Trophoblast cell (in vitro differentiated cells and primary cell): ENCODE measurements at regions not wholly inside any gene's neighbourhood (a gene's known extent, or its start where the extent isn't known, plus 50 kb on each side); places are given as distances from the start of the nearest gene placed in this dataset.

Source experiments
- DNase-seq, 2 donors: peaks; one replicate each; pipeline ENCODE4 v3.0.0-alpha.2; 2016
- H2AFZ ChIP-seq: 2 replicates; pipeline ENCODE4 v1.6.1; 2013; ENCODE audit warnings: low read length, moderate library complexity, mild to moderate bottlenecking; ENCODE audit not compliant: insufficient read depth, poor library complexity
- H2AK5ac ChIP-seq: 2 replicates; pipeline ENCODE4 v1.6.1; 2013; ENCODE audit warnings: mild to moderate bottlenecking, low read length
- H2BK120ac ChIP-seq: 2 replicates; pipeline ENCODE4 v1.6.1; 2013; ENCODE audit warnings: low read length, mild to moderate bottlenecking, moderate library complexity; ENCODE audit not compliant: insufficient read depth, poor library complexity
- H2BK12ac ChIP-seq: 2 replicates; pipeline ENCODE4 v1.6.1; 2013; ENCODE audit warnings: mild to moderate bottlenecking, low read length, moderate library complexity
- H2BK5ac ChIP-seq: 2 replicates; pipeline ENCODE4 v1.6.1; 2013; ENCODE audit warnings: low read length, low read depth, moderate library complexity, mild to moderate bottlenecking; ENCODE audit not compliant: poor library complexity
- H3K14ac ChIP-seq: 2 replicates; pipeline ENCODE4 v1.6.1; 2013; ENCODE audit warnings: mild to moderate bottlenecking, low read length
- H3K18ac ChIP-seq: 2 replicates; pipeline ENCODE4 v1.6.1; 2013; ENCODE audit warnings: mild to moderate bottlenecking, low read length
- H3K23ac ChIP-seq: 2 replicates; pipeline ENCODE4 v1.6.1; 2013; ENCODE audit warnings: low read length
- H3K27ac ChIP-seq: 2 replicates; pipeline ENCODE4 v1.5.1; 2013; ENCODE audit warnings: low read depth, mild to moderate bottlenecking, inconsistent platforms, low read length, moderate library complexity
- H3K27me3 ChIP-seq: 2 replicates; pipeline ENCODE4 v1.6.1; 2013; ENCODE audit warnings: inconsistent platforms, mild to moderate bottlenecking, low read length, moderate library complexity; ENCODE audit not compliant: insufficient read depth
- H3K36me3 ChIP-seq, 2 experiments: 1 replicate in 1 of 2; 2 replicates in 1 of 2; pipeline ENCODE4 v1.6.1; 2013; ENCODE audit warnings: low read length in 2 of 2, mild to moderate bottlenecking in 2 of 2, moderate library complexity in 1 of 2; ENCODE audit not compliant: insufficient read depth in 2 of 2, control insufficient read depth in 1 of 2
- H3K4ac ChIP-seq: 2 replicates; pipeline ENCODE4 v1.6.1; 2013; ENCODE audit warnings: low read depth, mild to moderate bottlenecking, low read length, moderate library complexity
- H3K4me1 ChIP-seq, 2 experiments: 1 replicate in 1 of 2; 2 replicates in 1 of 2; pipeline ENCODE4 v1.6.1; 2013; ENCODE audit warnings: low read length in 2 of 2, mild to moderate bottlenecking in 2 of 2, moderate library complexity in 1 of 2; ENCODE audit not compliant: insufficient read depth in 2 of 2, control insufficient read depth in 1 of 2
- H3K4me2 ChIP-seq: 2 replicates; pipeline ENCODE4 v1.6.1; 2013; ENCODE audit warnings: inconsistent platforms, mild to moderate bottlenecking, low read length, moderate library complexity
- H3K4me3 ChIP-seq: 2 replicates; pipeline ENCODE4 v1.5.1; 2013; ENCODE audit warnings: mild to moderate bottlenecking, low read depth, low read length, inconsistent platforms
- H3K79me1 ChIP-seq: one replicate; pipeline ENCODE4 v1.6.1; 2013; ENCODE audit warnings: low read length
- H3K79me2 ChIP-seq: 2 replicates; pipeline ENCODE4 v1.6.1; 2013; ENCODE audit warnings: low read length, mild to moderate bottlenecking; ENCODE audit not compliant: control insufficient read depth, insufficient read depth, poor library complexity
- H3K9ac ChIP-seq: 2 replicates; pipeline ENCODE4 v1.6.1; 2013; ENCODE audit warnings: mild to moderate bottlenecking, low read length
- H3K9me3 ChIP-seq: 2 replicates; pipeline ENCODE4 v1.6.1; 2013; ENCODE audit warnings: low read depth, mild to moderate bottlenecking, control low read depth, inconsistent platforms, low read length; ENCODE audit not compliant: insufficient read depth
- H4K12ac ChIP-seq: 2 replicates; pipeline ENCODE4 v1.6.1; 2013; ENCODE audit warnings: low read depth, mild to moderate bottlenecking, low read length, moderate library complexity
- H4K8ac ChIP-seq: 2 replicates; pipeline ENCODE4 v1.6.1; 2013; ENCODE audit warnings: low read depth, mild to moderate bottlenecking, low read length, moderate library complexity
- H4K91ac ChIP-seq: one replicate; pipeline ENCODE4 v1.6.1; 2013; ENCODE audit warnings: low read depth, mild to moderate bottlenecking, low read length, moderate library complexity
- WGBS: extraction: QIAGEN DNeasy Blood & Tissue Kit; methylation state at CpG from one replicate; pipeline ENCODE4 v1.1.7; 2013; ENCODE audit warnings: missing lambda C conversion rate; ENCODE audit not compliant: insufficient read length, insufficient coverage; ENCODE audit errors: extremely low coverage; 5-methylcytosine and 5-hydroxymethylcytosine counted together

GRCh38 chr2:146837857-146838256 is 1007.0 kb upstream of the ACVR2A start:
- Histone ChIP-seq H2AK5ac (no peak overlapping the region), H3K18ac (no peak overlapping the region), H3K14ac (no peak overlapping the region), H4K12ac (no peak overlapping the region), H2BK12ac (no peak overlapping the region), H3K79me1 (no peaks in the 10 kb centered on the region), H3K27me3 (no peaks in the 10 kb centered on the region), H4K91ac (no peak overlapping the region), H4K8ac (no peak overlapping the region), H3K23ac (no peak overlapping the region), H2BK5ac (no peak overlapping the region), H3K36me3 (no peaks in the 10 kb centered on the region), H3K9ac (no peak overlapping the region), H3K4me3 (no peak overlapping the region), H3K9me3 (peaks cover 2% of the 10 kb centered on the region), H3K79me2 (no peaks in the 10 kb centered on the region), H2BK120ac (no peak overlapping the region), H3K4me2 (no peak overlapping the region), H3K27ac (no peak overlapping the region), H3K4me1 (no peaks in the 10 kb centered on the region), H3K4ac (no peak overlapping the region), H2AFZ (no peak overlapping the region)
- no peak for DNase-seq

GRCh38 chr2:146826388-146826787 is 1018.4 kb upstream of the ACVR2A start:
- Histone ChIP-seq H3K4ac (no peak overlapping the region), H2BK12ac (no peak overlapping the region), H2AK5ac (no peak overlapping the region), H2BK120ac (no peak overlapping the region), H3K4me2 (no peak overlapping the region), H2BK5ac (no peak overlapping the region), H4K12ac (no peak overlapping the region), H3K36me3 (no peaks in the 10 kb centered on the region), H3K4me1 (no peaks in the 10 kb centered on the region), H4K91ac (no peak overlapping the region), H3K79me2 (no peaks in the 10 kb centered on the region), H3K9ac (no peak overlapping the region), H3K23ac (no peak overlapping the region), H2AFZ (no peak overlapping the region), H3K9me3 (no peaks in the 10 kb centered on the region), H3K27ac (no peak overlapping the region), H3K79me1 (no peaks in the 10 kb centered on the region), H3K4me3 (no peak overlapping the region), H3K27me3 (no peaks in the 10 kb centered on the region), H3K14ac (no peak overlapping the region), H3K18ac (no peak overlapping the region), H4K8ac (no peak overlapping the region)
- DNase-seq: no peak

- Histone ChIP-seq H3K4me2 (no peak overlapping the region), H4K8ac (no peak overlapping the region), H2AFZ (no peak overlapping the region), H3K36me3 (no peaks in the 10 kb centered on the region), H3K79me1 (no peaks in the 10 kb centered on the region), H2BK120ac (no peak overlapping the region), H3K23ac (no peak overlapping the region), H3K18ac (no peak overlapping the region), H2BK5ac (no peak overlapping the region), H3K9ac (no peak overlapping the region), H3K4ac (no peak overlapping the region), H3K4me1 (no peaks in the 10 kb centered on the region), H4K91ac (no peak overlapping the region), H3K14ac (no peak overlapping the region), H2AK5ac (no peak overlapping the region), H3K9me3 (no peaks in the 10 kb centered on the region), H3K4me3 (no peak overlapping the region), H3K27me3 (no peaks in the 10 kb centered on the region), H3K79me2 (no peaks in the 10 kb centered on the region), H4K12ac (no peak overlapping the region), H2BK12ac (no peak overlapping the region), H3K27ac (no peak overlapping the region)
- no CpG with 5 or more reads among the region's 2 CpGs for WGBS
- DNase-seq: no peak
These were observed 1023.0 kb upstream of the ACVR2A start for GRCh38 chr2:146821836-146822316.

GRCh38 chr2:146820672-146821071 is 1024.2 kb upstream of the ACVR2A start:
- Histone ChIP-seq H4K91ac (no peak overlapping the region), H3K9me3 (no peaks in the 10 kb centered on the region), H3K4me3 (no peak overlapping the region), H3K4me2 (no peak overlapping the region), H2AK5ac (no peak overlapping the region), H3K4me1 (no peaks in the 10 kb centered on the region), H3K18ac (no peak overlapping the region), H2BK5ac (no peak overlapping the region), H3K23ac (no peak overlapping the region), H3K79me2 (no peaks in the 10 kb centered on the region), H3K27ac (no peak overlapping the region), H3K14ac (no peak overlapping the region), H4K12ac (no peak overlapping the region), H3K36me3 (no peaks in the 10 kb centered on the region), H3K4ac (no peak overlapping the region), H2AFZ (no peak overlapping the region), H3K79me1 (no peaks in the 10 kb centered on the region), H2BK120ac (no peak overlapping the region), H2BK12ac (no peak overlapping the region), H4K8ac (no peak overlapping the region), H3K9ac (no peak overlapping the region), H3K27me3 (no peaks in the 10 kb centered on the region)
- DNase-seq: no peak
- no CpG with 5 or more reads among the region's 3 CpGs for WGBS
